HS-27A (cell line): ENCODE measurements at regions not wholly inside any gene's neighbourhood (a gene's known extent, or its start where the extent isn't known, plus 50 kb on each side); places are given as distances from the start of the nearest gene placed in this dataset.
"Not testable (repeated sequence)": the region's sequence is repeated elsewhere in the genome, so short reads cannot be mapped to it uniquely, and the experiment has no call there.

Source experiments
- DNase-seq: peaks from one replicate; pipeline ENCODE4 v3.0.0-alpha.2; 2012; ENCODE audit warnings: low read depth, missing footprints

DNA sequence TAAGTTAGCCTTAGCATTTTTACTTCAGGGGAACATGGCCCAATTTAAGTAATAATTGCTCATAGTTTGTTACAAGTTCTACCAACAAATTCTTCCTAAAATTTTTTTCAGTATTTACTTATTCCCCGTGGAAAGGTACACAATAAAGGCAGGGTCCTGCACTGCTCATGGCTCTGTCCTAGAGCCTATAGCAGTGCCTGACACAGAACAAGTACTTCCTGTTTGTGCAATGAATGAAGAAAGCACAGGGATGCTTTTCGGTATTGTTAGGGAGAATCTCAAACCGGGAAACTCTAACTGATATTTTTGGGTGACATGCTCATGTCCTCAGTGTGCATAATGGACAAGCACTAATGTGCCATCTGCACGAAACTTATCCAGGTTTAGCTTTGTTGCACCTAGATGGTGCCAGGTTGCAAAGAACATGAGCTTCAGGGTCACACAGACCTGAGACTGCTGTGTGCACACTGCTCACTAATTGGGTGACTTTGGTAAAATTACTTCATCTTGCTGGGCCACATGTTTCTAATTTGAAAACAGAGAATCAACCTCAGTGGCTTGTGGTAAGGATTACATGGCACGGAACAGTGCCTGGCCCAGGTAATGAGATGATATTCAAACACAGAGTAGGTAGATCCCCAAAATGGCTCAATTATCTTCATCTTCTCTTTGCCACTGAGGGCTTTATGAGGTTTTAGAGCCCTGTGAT, 175.8 kb upstream of the NPY2R start:
- DNase-seq: no peak

DNA sequence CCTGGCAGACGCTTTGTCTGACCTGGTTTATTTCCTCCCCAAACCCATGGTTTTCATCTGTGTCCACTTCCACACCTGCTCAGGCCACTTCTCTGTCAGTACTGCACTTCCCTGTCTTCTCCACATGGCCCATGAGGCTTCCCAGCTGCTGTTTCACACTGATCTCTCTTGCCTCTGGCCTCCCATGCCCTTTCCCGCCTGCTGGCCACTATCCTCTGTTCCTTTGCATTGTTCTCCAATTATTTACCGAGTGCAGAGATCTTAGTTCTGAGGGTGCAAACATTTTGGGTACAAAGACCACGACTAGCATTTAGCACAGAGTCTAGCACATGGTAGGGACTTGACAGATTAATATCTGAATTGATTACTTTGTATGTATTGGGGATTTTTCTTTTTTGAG, 174.8 kb upstream of the NPY2R start:
- DNase-seq: no peak

GRCh38 chr4:155037031-155037430, 171.4 kb upstream of the NPY2R start:
- DNase-seq: no peak

DNA sequence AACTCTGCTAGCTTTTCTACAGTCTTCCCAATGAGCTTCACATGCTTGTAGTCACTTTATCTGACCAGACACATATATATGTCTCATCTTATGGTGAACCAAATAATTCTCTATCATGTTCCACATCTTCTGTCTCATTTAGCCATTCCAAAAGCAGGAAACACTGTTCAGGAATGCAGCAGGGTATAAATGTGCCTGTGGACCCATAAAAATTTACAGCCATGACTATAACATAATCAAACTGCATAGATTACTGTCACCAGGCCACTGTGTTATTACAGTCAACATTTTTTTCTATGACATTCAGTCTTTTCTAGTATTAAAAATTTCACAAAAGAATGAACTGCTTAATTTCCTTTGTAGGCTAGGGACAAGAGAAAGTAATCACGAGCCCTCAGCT, 170.0 kb upstream of the NPY2R start:
- no peak for DNase-seq

GRCh38 chr4:155039162-155039561, 169.3 kb upstream of the NPY2R start:
- no peak for DNase-seq

DNA sequence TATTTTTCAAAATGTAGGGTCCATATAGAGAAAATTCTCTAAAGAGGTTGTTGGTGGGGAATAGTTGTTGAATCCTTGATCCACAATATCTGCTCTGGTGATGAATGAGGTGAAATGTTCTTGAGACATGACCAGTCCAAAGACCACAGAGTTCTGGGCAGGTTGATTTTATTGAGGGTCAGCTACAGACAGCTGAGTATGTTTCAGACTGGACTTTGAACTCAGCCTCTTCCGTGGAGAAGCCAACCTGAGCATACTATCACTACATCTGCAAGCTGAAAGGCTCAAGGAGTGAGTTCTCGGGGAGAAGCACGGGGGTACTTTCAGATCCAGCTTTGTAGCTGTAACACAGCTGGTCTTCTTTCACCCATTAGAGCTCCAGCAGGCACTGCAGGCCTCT, 168.4 kb upstream of the NPY2R start:
- no peak for DNase-seq

DNA sequence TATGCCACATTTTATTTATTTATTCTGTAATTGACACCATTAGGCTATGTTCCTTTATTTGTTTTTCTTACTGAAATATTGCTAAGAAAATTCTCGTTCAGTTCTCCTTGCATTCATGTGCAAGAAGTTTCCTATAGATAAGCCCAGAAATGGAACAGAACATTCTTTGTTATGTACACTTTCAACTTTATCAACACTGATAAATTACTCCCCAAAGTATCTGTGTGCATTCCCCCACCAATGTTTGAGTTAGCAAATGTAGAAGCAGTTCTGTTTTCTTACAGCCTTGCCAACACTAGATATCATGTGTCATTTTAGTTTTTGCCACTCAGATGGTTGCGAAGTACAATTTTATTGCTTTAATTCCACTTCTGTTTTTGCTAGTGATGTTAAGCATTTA, 166.4 kb upstream of the NPY2R start:
- DNase-seq: no peak

- DNase-seq: not testable (repeated sequence)
Observed at GRCh38 chr4:155044251-155044650, 164.2 kb upstream of the NPY2R start.

- DNase-seq: no peak
Observed at GRCh38 chr4:155047755-155048154, 160.7 kb upstream of the NPY2R start.

DNA sequence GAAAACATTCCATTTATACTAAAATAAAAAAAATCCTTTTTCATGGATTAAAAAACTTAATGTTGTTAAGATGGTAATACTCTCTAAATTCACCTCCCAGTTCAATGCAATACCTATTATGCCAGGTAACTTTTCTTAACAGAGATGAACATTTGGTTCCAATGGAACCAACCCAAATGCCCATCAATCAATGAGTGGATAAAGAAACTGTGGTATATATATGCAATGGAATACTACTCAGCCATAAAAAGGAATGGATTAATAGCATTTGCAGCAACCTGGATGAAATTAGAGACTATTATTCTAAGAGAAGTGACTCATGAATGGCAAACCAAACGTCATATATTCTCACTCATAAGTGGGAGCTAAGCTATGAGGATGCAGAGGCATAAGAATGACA, 154.4 kb upstream of the NPY2R start:
- DNase-seq: not testable (repeated sequence)

DNA sequence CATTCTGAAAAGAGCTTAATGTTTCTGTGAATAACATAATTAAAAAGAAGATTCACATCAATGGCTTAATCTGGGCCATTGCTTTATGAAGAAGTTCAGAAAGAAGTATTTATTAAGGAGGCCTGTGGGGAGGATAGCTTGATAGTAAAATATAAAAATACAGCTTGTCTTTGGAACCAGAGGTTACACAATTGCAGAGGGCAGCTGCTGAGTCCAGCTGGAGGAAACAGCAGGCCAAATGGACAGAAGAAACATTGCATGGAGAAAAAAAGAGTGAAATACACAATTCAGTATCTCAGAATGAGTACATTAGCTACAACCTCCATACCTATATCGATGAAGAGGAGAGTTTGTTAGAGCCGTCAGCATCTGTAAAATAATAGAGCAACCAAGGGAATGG, 148.0 kb upstream of the NPY2R start:
- DNase-seq: no peak

- no peak for DNase-seq
Observed at GRCh38 chr4:155060873-155061272, 147.6 kb upstream of the NPY2R start.

DNA sequence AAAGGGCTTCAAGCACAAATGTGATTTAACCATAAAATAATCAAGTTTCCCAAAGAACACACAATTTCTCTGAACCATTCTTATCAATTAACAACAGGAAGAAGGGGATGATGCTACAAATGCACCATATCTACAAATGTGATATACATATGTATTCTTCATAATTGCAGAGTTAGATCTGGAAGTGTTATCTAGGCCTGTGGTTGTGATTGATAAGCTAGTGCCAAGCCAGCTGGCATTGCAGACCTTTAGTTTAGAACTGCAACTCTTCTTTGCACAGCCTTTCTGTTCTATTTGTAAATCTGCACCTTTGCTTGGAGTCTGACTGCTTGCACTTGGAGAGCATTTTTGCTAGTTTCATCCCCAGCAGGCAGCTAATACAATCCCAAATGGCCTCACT, 145.5 kb upstream of the NPY2R start:
- DNase-seq: no peak

DNA sequence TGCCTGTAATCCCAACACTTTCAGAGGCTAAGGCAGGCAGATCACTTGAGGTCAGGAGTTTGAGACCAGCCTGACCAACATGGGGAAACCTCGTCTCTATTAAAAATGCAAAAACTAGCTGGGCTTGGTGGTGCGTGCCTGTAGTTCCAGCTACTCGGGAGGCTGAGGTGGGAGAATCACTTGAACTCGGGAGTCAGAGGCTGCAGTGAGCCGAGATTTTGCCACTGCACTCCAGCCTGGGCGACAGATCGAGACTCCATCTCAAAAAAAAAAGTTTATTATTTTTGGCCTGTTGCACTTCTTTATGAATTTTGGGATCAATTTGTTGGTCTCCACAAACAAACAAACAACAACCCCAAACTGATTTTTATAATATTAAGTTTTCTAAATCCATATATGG, 143.5 kb upstream of the NPY2R start:
- not testable (repeated sequence) for DNase-seq

- no peak for DNase-seq
Observed at GRCh38 chr4:155066871-155067270, 141.6 kb upstream of the NPY2R start.

DNA sequence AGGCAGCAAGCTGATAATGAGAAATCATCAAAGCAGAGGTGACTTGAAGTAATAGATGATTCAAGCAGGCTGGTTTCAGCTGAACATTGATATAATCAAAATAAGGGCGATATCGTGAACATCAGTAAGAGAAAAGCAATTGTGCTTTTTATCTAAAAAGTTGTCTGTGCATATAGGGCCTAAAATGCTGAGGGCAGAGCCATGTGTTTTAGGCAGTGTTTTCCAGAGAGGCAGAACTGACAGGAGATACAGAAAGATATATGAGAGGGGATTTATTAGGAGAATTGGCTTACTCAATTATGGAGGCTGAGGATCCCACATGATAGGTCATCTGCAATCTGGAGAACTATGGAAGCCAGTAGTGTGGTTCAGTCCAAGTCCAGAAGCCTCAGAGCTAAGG, 136.5 kb upstream of the NPY2R start:
- DNase-seq: no peak

- DNase-seq: no peak
Observed at GRCh38 chr4:155072417-155072816, 136.0 kb upstream of the NPY2R start.

- no peak for DNase-seq
Observed at GRCh38 chr4:155073852-155074251, 134.6 kb upstream of the NPY2R start.

DNA sequence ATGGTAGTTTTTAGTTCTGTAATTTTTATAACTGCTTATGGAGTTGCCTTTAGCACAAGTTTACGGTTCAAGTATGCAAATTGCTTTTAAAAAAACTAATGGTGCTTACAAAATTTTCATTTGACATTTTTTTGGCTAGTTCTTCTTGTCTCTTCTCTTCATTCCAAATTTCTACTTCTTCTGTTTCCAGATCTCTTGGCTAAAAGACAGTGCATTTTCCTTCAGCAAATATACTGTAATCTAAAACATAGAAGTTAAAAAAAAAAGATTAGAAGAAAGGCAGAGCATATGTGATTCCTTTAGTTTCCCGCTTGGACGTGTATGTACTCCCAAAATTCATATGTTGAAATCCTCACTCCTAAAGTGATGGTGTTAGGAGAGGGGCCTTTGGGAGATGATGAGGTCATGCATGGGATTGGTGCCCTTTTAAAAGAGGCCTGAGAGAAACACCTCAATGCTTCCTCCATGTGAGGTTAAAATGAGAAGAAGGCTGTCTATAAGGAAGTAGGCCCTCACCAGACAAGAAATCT, 132.1 kb upstream of the NPY2R start:
- no peak for DNase-seq

DNA sequence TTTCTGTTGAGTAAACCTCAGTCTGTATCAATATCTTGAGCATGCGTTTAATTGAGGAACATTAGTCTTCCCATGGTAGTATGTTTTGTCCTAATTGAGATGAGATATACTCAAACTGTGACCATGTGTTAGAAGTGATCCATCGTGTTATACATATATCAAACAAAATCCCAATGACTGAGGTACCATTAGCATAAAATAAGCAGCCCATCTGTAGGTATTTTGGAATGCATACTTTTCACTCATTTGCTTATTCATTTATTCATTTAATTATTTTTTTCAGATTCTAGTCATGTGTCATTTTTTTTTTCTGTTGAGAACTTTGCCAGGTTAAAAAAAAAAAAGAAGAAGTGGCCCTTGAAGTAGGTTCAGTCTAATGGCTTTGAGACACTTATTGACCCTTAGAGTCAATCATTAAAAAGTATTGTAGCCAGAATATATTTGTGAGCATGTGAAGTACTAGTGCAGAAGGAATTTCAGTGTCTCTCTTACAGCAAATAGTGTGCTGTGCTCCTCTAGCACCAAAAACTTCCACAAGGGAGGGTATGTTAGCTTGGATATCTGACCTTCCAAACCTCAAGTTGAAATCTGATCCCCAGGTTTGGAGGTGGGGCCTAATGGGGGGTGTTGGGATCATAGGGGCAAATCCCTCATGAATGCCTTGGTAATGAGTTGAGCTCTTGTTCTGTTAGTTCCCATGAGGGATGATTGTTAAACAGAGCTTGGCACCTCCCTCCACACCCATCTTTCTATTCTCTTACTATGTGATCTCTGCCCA, 130.8 kb upstream of the NPY2R start:
- no peak for DNase-seq

DNA sequence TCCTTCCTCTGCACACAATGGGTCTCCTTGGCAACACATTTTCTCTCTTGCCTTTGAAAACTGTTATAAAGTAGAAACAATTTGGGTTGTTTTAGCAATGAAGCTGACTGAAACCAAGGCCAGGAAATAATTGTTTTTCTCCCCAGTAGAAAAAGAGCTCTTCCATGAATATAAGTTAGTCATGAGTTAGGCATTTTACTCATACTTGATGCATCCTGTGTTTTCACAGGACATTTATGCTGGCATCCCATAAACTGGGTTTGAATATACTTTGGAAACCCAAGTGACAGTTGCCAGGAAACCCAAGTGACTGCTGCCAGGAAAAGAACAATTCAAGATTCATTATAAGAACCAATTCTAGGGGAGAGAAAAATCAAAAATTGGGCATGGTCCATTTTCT, 128.6 kb upstream of the NPY2R start:
- DNase-seq: no peak

- DNase-seq: no peak
Observed at GRCh38 chr4:155081222-155081621, 127.2 kb upstream of the NPY2R start.

DNA sequence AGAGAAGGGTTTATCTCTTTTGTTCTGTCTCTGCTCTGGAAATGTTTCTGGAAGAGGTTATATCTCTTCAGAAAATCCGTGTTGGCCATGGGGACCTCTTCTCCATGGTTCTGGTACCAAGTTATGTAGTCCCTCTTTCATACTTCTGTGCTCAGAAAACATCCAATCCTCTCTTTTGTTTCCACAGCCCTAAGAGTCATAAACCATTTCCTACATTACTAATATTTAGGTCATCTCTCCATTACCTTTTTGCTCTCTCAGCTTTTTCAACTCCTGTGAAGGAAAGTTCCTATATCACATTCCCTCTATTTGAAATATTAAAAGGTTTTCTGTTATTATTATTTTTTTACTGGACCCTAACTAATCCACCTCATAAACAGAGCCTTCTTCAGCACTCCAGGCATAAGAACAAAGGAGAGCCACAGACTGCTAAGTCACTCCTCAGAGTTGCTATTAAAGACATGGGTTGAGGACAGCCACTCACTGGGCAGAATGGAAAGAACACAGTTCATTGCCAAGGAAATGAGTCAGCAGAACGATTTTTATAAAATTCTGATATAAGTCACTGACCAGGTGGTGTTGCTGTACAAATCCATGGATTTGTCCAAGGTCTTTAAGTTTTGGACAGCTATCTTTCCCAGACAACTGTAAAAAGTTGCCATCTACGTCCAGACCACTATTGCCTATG, 122.4 kb upstream of the NPY2R start:
- no peak for DNase-seq
